ENCODE measurements at regions not wholly inside any gene's neighbourhood (a gene's known extent, or its start where the extent isn't known, plus 50 kb on each side); places are given as distances from the start of the nearest gene placed in this dataset.

- no peaks in the 10 kb centered on the region for H3K27me3 ChIP-seq
- no peak for ATAC-seq
- TF ChIP-seq CTCF (IDR thresholded peaks at IDR 0.05) (no peak), POLR2AphosphoS5 (IDR thresholded peaks at IDR 0.05) (no peak), POLR2A (IDR thresholded peaks at IDR 0.05) (no peak), EP300 (IDR thresholded peaks at IDR 0.05) (no peak)
- WGBS, 2 donors (ENCODE audit: low coverage in 1 of 2), result 58 to 69% methylated on average over 3 to 6 of the region's 6 CpGs
- no peaks in the 10 kb centered on the region for H3K36me3 ChIP-seq
- no peaks in the 10 kb centered on the region for H3K9me3 ChIP-seq
- no peak overlapping the region for H3K4me3 ChIP-seq
- H3K27ac ChIP-seq, result no peak overlapping the region
- no peaks in the 10 kb centered on the region for H3K4me1 ChIP-seq
Observed at GRCh38 chr12:25424211-25424731, 128.8 kb downstream of the LMNTD1 start.

- no peaks in the 10 kb centered on the region for H3K27me3 ChIP-seq
- WGBS, 2 donors (ENCODE audit: low coverage in 1 of 2), result 55 to 73% methylated on average over 6 to 8 of the region's 11 CpGs
- no peaks in the 10 kb centered on the region for H3K9me3 ChIP-seq
- H3K27ac ChIP-seq, result no peak overlapping the region
- no peaks in the 10 kb centered on the region for H3K4me1 ChIP-seq
- H3K36me3 ChIP-seq, result no peaks in the 10 kb centered on the region
- no peak for ATAC-seq
- H3K4me3 ChIP-seq, result no peak overlapping the region
- TF ChIP-seq POLR2A (IDR thresholded peaks at IDR 0.05), result no peak
- TF ChIP-seq CTCF (IDR thresholded peaks at IDR 0.05), result no peak
Observed at GRCh38 chr12:25423355-25424050, 129.6 kb downstream of the LMNTD1 start.

- Histone ChIP-seq H3K36me3 (no peaks in the 10 kb centered on the region), H3K4me3 (no peak overlapping the region), H3K27me3 (no peaks in the 10 kb centered on the region), H3K27ac (no peak overlapping the region), H3K4me1 (no peaks in the 10 kb centered on the region), H3K9me3 (no peaks in the 10 kb centered on the region)
- 82% methylated on average over 1 of the region's 1 CpG; no CpG with 5 or more reads in 1 of the 2 donors for WGBS, 2 donors (ENCODE audit: low coverage in 1 of 2)
- ATAC-seq, result no peak
- TF ChIP-seq POLR2AphosphoS5 (IDR thresholded peaks at IDR 0.05) (no peak), POLR2A (IDR thresholded peaks at IDR 0.05) (no peak), EP300 (IDR thresholded peaks at IDR 0.05) (no peak), CTCF (IDR thresholded peaks at IDR 0.05) (no peak)
Observed at GRCh38 chr12:25422241-25422640, 130.8 kb downstream of the LMNTD1 start.

GRCh38 chr12:25421651-25422167, 131.4 kb downstream of the LMNTD1 start:
- Histone ChIP-seq H3K36me3 (no peaks in the 10 kb centered on the region), H3K4me3 (no peak overlapping the region), H3K4me1 (no peaks in the 10 kb centered on the region), H3K27me3 (no peaks in the 10 kb centered on the region), H3K27ac (no peak overlapping the region), H3K9me3 (no peaks in the 10 kb centered on the region)
- 94 to 100% methylated on average over 2 of the region's 2 CpGs for WGBS, 2 donors (ENCODE audit: low coverage in 1 of 2)
- no peak for ATAC-seq
- TF ChIP-seq POLR2A (IDR thresholded peaks at IDR 0.05), result no peak
- no peak for TF ChIP-seq EP300 (IDR thresholded peaks at IDR 0.05)
- no peak for TF ChIP-seq POLR2AphosphoS5 (IDR thresholded peaks at IDR 0.05)
- TF ChIP-seq CTCF (IDR thresholded peaks at IDR 0.05), result no peak

- Histone ChIP-seq H3K27me3 (no peaks in the 10 kb centered on the region), H3K4me3 (no peak overlapping the region), H3K4me1 (no peaks in the 10 kb centered on the region), H3K9me3 (no peaks in the 10 kb centered on the region), H3K27ac (no peak overlapping the region), H3K36me3 (no peaks in the 10 kb centered on the region)
- ATAC-seq, result no peak
- WGBS, 2 donors (ENCODE audit: low coverage in 1 of 2), result 58 to 75% methylated on average over 4 of the region's 4 CpGs
- TF ChIP-seq EP300 (IDR thresholded peaks at IDR 0.05) (no peak), POLR2AphosphoS5 (IDR thresholded peaks at IDR 0.05) (no peak), POLR2A (IDR thresholded peaks at IDR 0.05) (no peak), CTCF (IDR thresholded peaks at IDR 0.05) (no peak)
Observed at GRCh38 chr12:25420116-25420515, 133.0 kb downstream of the LMNTD1 start.
